ENCODE measurements at regions not wholly inside any gene's neighbourhood (a gene's known extent, or its start where the extent isn't known, plus 50 kb on each side); places are given as distances from the start of the nearest gene placed in this dataset.

- H3K36me3 ChIP-seq (ENCODE audit: low read length) = no peaks in the 10 kb centered on the region
- no peaks in the 10 kb centered on the region for H3K9me3 ChIP-seq (ENCODE audit: insufficient read depth, low read length)
- no peaks in the 10 kb centered on the region for H3K79me2 ChIP-seq (ENCODE audit: insufficient read depth, low read length)
- no peak for TF ChIP-seq EZH2phosphoT487 (conservative IDR thresholded peaks at IDR 0.05; ENCODE audit: low read length)
- TF ChIP-seq, protein P1, sequence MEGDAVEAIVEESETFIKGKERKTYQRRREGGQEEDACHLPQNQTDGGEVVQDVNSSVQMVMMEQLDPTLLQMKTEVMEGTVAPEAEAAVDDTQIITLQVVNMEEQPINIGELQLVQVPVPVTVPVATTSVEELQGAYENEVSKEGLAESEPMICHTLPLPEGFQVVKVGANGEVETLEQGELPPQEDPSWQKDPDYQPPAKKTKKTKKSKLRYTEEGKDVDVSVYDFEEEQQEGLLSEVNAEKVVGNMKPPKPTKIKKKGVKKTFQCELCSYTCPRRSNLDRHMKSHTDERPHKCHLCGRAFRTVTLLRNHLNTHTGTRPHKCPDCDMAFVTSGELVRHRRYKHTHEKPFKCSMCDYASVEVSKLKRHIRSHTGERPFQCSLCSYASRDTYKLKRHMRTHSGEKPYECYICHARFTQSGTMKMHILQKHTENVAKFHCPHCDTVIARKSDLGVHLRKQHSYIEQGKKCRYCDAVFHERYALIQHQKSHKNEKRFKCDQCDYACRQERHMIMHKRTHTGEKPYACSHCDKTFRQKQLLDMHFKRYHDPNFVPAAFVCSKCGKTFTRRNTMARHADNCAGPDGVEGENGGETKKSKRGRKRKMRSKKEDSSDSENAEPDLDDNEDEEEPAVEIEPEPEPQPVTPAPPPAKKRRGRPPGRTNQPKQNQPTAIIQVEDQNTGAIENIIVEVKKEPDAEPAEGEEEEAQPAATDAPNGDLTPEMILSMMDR (IDR thresholded peaks at IDR 0.05; ENCODE audit: insufficient read depth, low read length, poor library complexity, severe bottlenecking) = no peak
- no peak overlapping the region for H3K4me3 ChIP-seq (ENCODE audit: insufficient read depth, low read length, poor library complexity, severe bottlenecking)
- no peaks in the 10 kb centered on the region for H4K20me1 ChIP-seq (ENCODE audit: low read depth, low read length)
- no peak overlapping the region for H2AFZ ChIP-seq (ENCODE audit: low read depth, low read length, severe bottlenecking)
- H3K9me2 ChIP-seq (replicated peaks; ENCODE audit: insufficient read depth, low read length) = no peaks in the 10 kb centered on the region; the same call in 1 of the 2 replicates
- no peak overlapping the region for H3K27ac ChIP-seq (ENCODE audit: low read depth, low read length)
- no peak overlapping the region for H3K4me2 ChIP-seq (ENCODE audit: low read depth, low read length, poor library complexity, severe bottlenecking)
- H3K9ac ChIP-seq (ENCODE audit: low read length) = no peak overlapping the region
- H3F3A ChIP-seq (ENCODE audit: insufficient read depth) = no peaks in the 10 kb centered on the region
- H3K27me3 ChIP-seq (ENCODE audit: low read length) = no peaks in the 10 kb centered on the region
Observed at GRCh38 chr1:208557723-208558094, 313.5 kb upstream of the PLXNA2 start.

GRCh38 chr1:208559597-208560329 lies 315.6 kb upstream of the PLXNA2 start:
- Histone ChIP-seq H4K20me1 (ENCODE audit: low read depth, low read length) (no peaks in the 10 kb centered on the region), H3K9me3 (ENCODE audit: insufficient read depth, low read length) (no peaks in the 10 kb centered on the region), H3K36me3 (ENCODE audit: low read length) (no peaks in the 10 kb centered on the region), H3K4me2 (ENCODE audit: low read depth, low read length, poor library complexity, severe bottlenecking) (no peak overlapping the region), H3F3A (ENCODE audit: insufficient read depth) (no peaks in the 10 kb centered on the region), H3K79me2 (ENCODE audit: insufficient read depth, low read length) (no peaks in the 10 kb centered on the region), H3K27me3 (ENCODE audit: low read length) (no peaks in the 10 kb centered on the region), H3K9me2 (replicated peaks; ENCODE audit: insufficient read depth, low read length) (no peaks in the 10 kb centered on the region; the same call in 1 of the 2 replicates), H3K27ac (ENCODE audit: low read depth, low read length) (no peak overlapping the region), H3K4me3 (ENCODE audit: insufficient read depth, low read length, poor library complexity, severe bottlenecking) (no peak overlapping the region), H2AFZ (ENCODE audit: low read depth, low read length, severe bottlenecking) (no peak overlapping the region), H3K9ac (ENCODE audit: low read length) (no peak overlapping the region)
- no peak for TF ChIP-seq EZH2phosphoT487 (conservative IDR thresholded peaks at IDR 0.05; ENCODE audit: low read length)
- TF ChIP-seq, protein P1 (IDR thresholded peaks at IDR 0.05; ENCODE audit: insufficient read depth, low read length, poor library complexity, severe bottlenecking) = no peak

DNA sequence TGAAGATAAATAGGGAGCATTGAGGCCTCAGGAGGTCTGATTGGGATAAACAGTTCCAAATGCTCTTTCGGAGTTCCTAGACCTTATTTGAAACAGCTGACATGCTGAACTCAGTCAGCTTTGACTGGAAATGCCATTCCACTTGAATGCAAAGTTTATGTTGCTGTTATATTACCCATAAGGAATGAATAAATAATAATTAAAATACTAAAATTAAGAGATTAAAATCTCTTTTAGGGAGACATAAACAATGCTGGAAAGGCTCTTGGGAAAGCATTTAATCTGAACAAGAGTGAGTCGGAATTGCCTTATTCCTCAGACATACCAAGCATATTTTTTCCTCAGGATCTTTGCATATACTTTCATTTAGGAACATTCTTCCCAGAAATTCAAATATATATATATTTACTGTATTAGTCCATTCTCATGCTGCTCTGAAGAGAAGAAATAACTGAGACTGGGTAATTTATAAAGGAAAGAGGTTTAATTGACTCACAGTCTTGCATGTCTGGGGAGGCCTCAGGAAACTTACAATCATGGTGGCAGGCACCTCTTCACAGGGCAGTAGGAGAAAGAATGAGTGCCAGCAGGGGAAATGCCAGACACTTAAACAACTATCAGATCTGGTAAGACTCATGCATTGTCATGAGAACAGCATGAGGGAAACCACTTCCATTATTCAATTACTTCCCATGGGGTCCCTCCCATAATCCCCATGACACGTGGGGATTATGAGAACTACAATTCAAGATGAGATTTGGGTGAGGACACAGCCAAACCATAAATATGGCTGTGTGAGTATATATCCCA lies 318.2 kb upstream of the PLXNA2 start:
- no peaks in the 10 kb centered on the region for H3F3A ChIP-seq (ENCODE audit: insufficient read depth)
- H3K36me3 ChIP-seq (ENCODE audit: low read length) = no peaks in the 10 kb centered on the region
- no peak overlapping the region for H3K4me2 ChIP-seq (ENCODE audit: low read depth, low read length, poor library complexity, severe bottlenecking)
- H3K79me2 ChIP-seq (ENCODE audit: insufficient read depth, low read length) = no peaks in the 10 kb centered on the region
- TF ChIP-seq EZH2phosphoT487 (conservative IDR thresholded peaks at IDR 0.05; ENCODE audit: low read length) = no peak
- TF ChIP-seq, protein P1 (IDR thresholded peaks at IDR 0.05; ENCODE audit: insufficient read depth, low read length, poor library complexity, severe bottlenecking) = no peak
- H2AFZ ChIP-seq (ENCODE audit: low read depth, low read length, severe bottlenecking) = no peak overlapping the region
- H3K9me3 ChIP-seq (ENCODE audit: insufficient read depth, low read length) = no peaks in the 10 kb centered on the region
- no peak overlapping the region for H3K4me3 ChIP-seq (ENCODE audit: insufficient read depth, low read length, poor library complexity, severe bottlenecking)
- no peak overlapping the region for H3K27ac ChIP-seq (ENCODE audit: low read depth, low read length)
- H3K9ac ChIP-seq (ENCODE audit: low read length) = no peak overlapping the region
- no peaks in the 10 kb centered on the region for H3K27me3 ChIP-seq (ENCODE audit: low read length)
- no peaks in the 10 kb centered on the region; the same call in 1 of the 2 replicates for H3K9me2 ChIP-seq (replicated peaks; ENCODE audit: insufficient read depth, low read length)
- no peaks in the 10 kb centered on the region for H4K20me1 ChIP-seq (ENCODE audit: low read depth, low read length)

Measured in SU-DHL-6 (cell line).